Embryonic facial prominence (tissue), 1 donor: ENCODE measurements at regions not wholly inside any gene's neighbourhood (a gene's known extent, or its start where the extent isn't known, plus 50 kb on each side); places are given as distances from the start of the nearest gene placed in this dataset.
"Not testable (repeated sequence)": the region's sequence is repeated elsewhere in the genome, so short reads cannot be mapped to it uniquely, and the experiment has no call there.

Experiments used
- DNase-seq: peaks from one replicate; pipeline ENCODE4 v3.0.0-alpha.2; 2016; ENCODE audit errors: extremely low spot score

GRCh38 chr5:136740228-136740627 is 374.9 kb upstream of the TRPC7 start:
- no peak for DNase-seq

- DNase-seq, result not testable (repeated sequence)
These were observed 373.9 kb upstream of the TRPC7 start for GRCh38 chr5:136739271-136739670.

- no peak for DNase-seq
These were observed 373.5 kb upstream of the TRPC7 start for GRCh38 chr5:136738829-136739228.

- no peak for DNase-seq
These were observed 370.7 kb upstream of the TRPC7 start for GRCh38 chr5:136736021-136736420.

GRCh38 chr5:136735611-136736010 is 370.3 kb upstream of the TRPC7 start:
- DNase-seq, result not testable (repeated sequence)

- DNase-seq, result no peak
These were observed 369.3 kb upstream of the TRPC7 start for GRCh38 chr5:136734628-136735027.

- no peak for DNase-seq
These were observed 367.4 kb upstream of the TRPC7 start for GRCh38 chr5:136732751-136733150.

GRCh38 chr5:136731241-136731900 is 366.0 kb upstream of the TRPC7 start:
- DNase-seq, result no peak

- no peak for DNase-seq
These were observed 365.1 kb upstream of the TRPC7 start for GRCh38 chr5:136730426-136730825.

GRCh38 chr5:136729901-136730355 is 364.6 kb upstream of the TRPC7 start:
- no peak for DNase-seq

GRCh38 chr5:136726506-136726905 is 361.2 kb upstream of the TRPC7 start:
- no peak for DNase-seq

GRCh38 chr5:136724161-136724560 is 358.8 kb upstream of the TRPC7 start:
- DNase-seq, result no peak

- no peak for DNase-seq
These were observed 357.2 kb upstream of the TRPC7 start for GRCh38 chr5:136722581-136722980.

- DNase-seq, result no peak
These were observed 356.7 kb upstream of the TRPC7 start for GRCh38 chr5:136722086-136722485.

- no peak for DNase-seq
These were observed 355.3 kb upstream of the TRPC7 start for GRCh38 chr5:136720674-136721073.

- DNase-seq, result no peak
These were observed 352.6 kb upstream of the TRPC7 start for GRCh38 chr5:136717917-136718316.

GRCh38 chr5:136714286-136714685 is 348.9 kb upstream of the TRPC7 start:
- no peak for DNase-seq

GRCh38 chr5:136712628-136713027 is 347.3 kb upstream of the TRPC7 start:
- DNase-seq, result no peak

GRCh38 chr5:136710834-136711233 is 345.5 kb upstream of the TRPC7 start:
- no peak for DNase-seq

GRCh38 chr5:136703706-136704105 is 338.4 kb upstream of the TRPC7 start:
- DNase-seq, result no peak

GRCh38 chr5:136703036-136703435 is 337.7 kb upstream of the TRPC7 start:
- DNase-seq, result no peak

GRCh38 chr5:136701191-136701590 is 335.8 kb upstream of the TRPC7 start:
- no peak for DNase-seq

GRCh38 chr5:136699651-136700050 is 334.3 kb upstream of the TRPC7 start:
- DNase-seq, result no peak

GRCh38 chr5:136698970-136699369 is 333.6 kb upstream of the TRPC7 start:
- no peak for DNase-seq
